Neural progenitor cell (in vitro differentiated cells): ENCODE measurements at regions not wholly inside any gene's neighbourhood (a gene's known extent, or its start where the extent isn't known, plus 50 kb on each side); places are given as distances from the start of the nearest gene placed in this dataset.

Experiments
- DNase-seq: peaks from one replicate; pipeline ENCODE4 v3.0.0-alpha.2; 2016; ENCODE audit warnings: low spot score
- H2AFZ ChIP-seq: fragments of 200-600 bp; sonication (generic); replicated peaks from 2 replicates; pipeline ENCODE4 v1.6.1; 2016; ENCODE audit warnings: antibody characterized with exemption
- H3F3A ChIP-seq: fragments of 200-600 bp; sonication (generic); 2 replicates; pipeline ENCODE4 v1.6.1; 2016; ENCODE audit warnings: antibody characterized with exemption, low read depth
- H3K27ac ChIP-seq: fragments of 200-600 bp; sonication (generic); 2 replicates; pipeline ENCODE4 v1.5.1; 2016; ENCODE audit warnings: mild to moderate bottlenecking
- H3K27me3 ChIP-seq: fragments of 200-600 bp; sonication (generic); 2 replicates; pipeline ENCODE4 v1.6.1; 2016; ENCODE audit warnings: mild to moderate bottlenecking, moderate library complexity
- H3K36me3 ChIP-seq: fragments of 200-600 bp; sonication (generic); 2 replicates; pipeline ENCODE4 v1.5.1; 2016
- H3K4me1 ChIP-seq: fragments of 200-600 bp; sonication (generic); 2 replicates; pipeline ENCODE4 v1.6.1; 2016; ENCODE audit warnings: mixed run types
- H3K4me2 ChIP-seq: fragments of 200-600 bp; sonication (generic); 2 replicates; pipeline ENCODE4 v1.6.1; 2016
- H3K4me3 ChIP-seq: fragments of 200-600 bp; sonication (generic); 2 replicates; pipeline ENCODE4 v1.5.1; 2016
- H3K79me2 ChIP-seq: fragments of 200-600 bp; sonication (generic); 2 replicates; pipeline ENCODE4 v1.6.1; 2016; ENCODE audit warnings: low read depth
- H3K9ac ChIP-seq: fragments of 200-600 bp; sonication (generic); 2 replicates; pipeline ENCODE4 v1.6.1; 2016
- H3K9me3 ChIP-seq: fragments of 200-600 bp; sonication (generic); 2 replicates; pipeline ENCODE4 v1.5.1; 2016; ENCODE audit warnings: low read depth
- H4K20me1 ChIP-seq: fragments of 200-600 bp; sonication (generic); 2 replicates; pipeline ENCODE4 v1.6.1; 2016; ENCODE audit warnings: low read depth
- H3K27ac Mint-ChIP-seq: 3 replicates; pipeline ENCODE4 v1.8.0; 2021; ENCODE audit warnings: mixed read lengths
- H3K27me3 Mint-ChIP-seq: 2 replicates; pipeline ENCODE4 v1.8.0; 2022; ENCODE audit warnings: low read depth, mild to moderate bottlenecking, inconsistent platforms, moderate library complexity, mixed read lengths; ENCODE audit not compliant: insufficient read depth
- H3K36me3 Mint-ChIP-seq: 3 replicates; pipeline ENCODE4 v1.8.0; 2021; ENCODE audit warnings: mixed read lengths
- H3K4me1 Mint-ChIP-seq: 3 replicates; pipeline ENCODE4 v1.8.0; 2021; ENCODE audit warnings: mixed read lengths
- H3K4me3 Mint-ChIP-seq: 3 replicates; pipeline ENCODE4 v1.8.0; 2021; ENCODE audit warnings: mild to moderate bottlenecking, moderate library complexity, mixed read lengths
- H3K9me3 Mint-ChIP-seq: 3 replicates; pipeline ENCODE4 v1.8.0; 2020; ENCODE audit warnings: mixed read lengths
- CTCF ChIP-seq: fragments of 200-600 bp; sonication (generic); IDR thresholded peaks from 2 replicates; pipeline ENCODE4 v1.5.1; 2017; ENCODE audit warnings: antibody characterized with exemption, mild to moderate bottlenecking
- EZH2 ChIP-seq: fragments of 200-600 bp; sonication (generic); IDR thresholded peaks from 2 replicates; pipeline ENCODE4 v1.6.1; 2017; ENCODE audit warnings: antibody characterized with exemption, mild to moderate bottlenecking, moderate library complexity
- EZH2phosphoT487 ChIP-seq: fragments of 200-600 bp; sonication (generic); IDR thresholded peaks from 2 replicates; pipeline ENCODE4 v1.6.1; 2017; ENCODE audit warnings: antibody characterized with exemption

GRCh38 chr20:63067266-63067635 lies 60.5 kb upstream of the BHLHE23 start:
- no peak overlapping the region for H3K27ac ChIP-seq
- peaks cover 3% of the 10 kb centered on the region for H3F3A ChIP-seq
- H3K36me3 ChIP-seq: no peaks in the 10 kb centered on the region
- H3K27me3 ChIP-seq: peaks cover 24% of the 10 kb centered on the region
- Mint-ChIP-seq H3K4me1 (peaks cover 8% of the 10 kb centered on the region), H3K4me3 (no peak overlapping the region), H3K27ac (no peak overlapping the region), H3K36me3 (no peaks in the 10 kb centered on the region), H3K27me3 (peaks cover 39% of the 10 kb centered on the region), H3K9me3 (no peaks in the 10 kb centered on the region)
- no peak overlapping the region for H2AFZ ChIP-seq
- no peaks in the 10 kb centered on the region for H3K4me1 ChIP-seq
- no peak overlapping the region for H3K9ac ChIP-seq
- no peaks in the 10 kb centered on the region for H3K79me2 ChIP-seq
- H4K20me1 ChIP-seq: peaks cover 28% of the 10 kb centered on the region
- no peak overlapping the region for H3K4me2 ChIP-seq
- DNase-seq: no peak
- H3K9me3 ChIP-seq: no peaks in the 10 kb centered on the region
- TF ChIP-seq EZH2 (no peak), CTCF (no peak), EZH2phosphoT487 (no peak)
- no peak overlapping the region for H3K4me3 ChIP-seq

DNA sequence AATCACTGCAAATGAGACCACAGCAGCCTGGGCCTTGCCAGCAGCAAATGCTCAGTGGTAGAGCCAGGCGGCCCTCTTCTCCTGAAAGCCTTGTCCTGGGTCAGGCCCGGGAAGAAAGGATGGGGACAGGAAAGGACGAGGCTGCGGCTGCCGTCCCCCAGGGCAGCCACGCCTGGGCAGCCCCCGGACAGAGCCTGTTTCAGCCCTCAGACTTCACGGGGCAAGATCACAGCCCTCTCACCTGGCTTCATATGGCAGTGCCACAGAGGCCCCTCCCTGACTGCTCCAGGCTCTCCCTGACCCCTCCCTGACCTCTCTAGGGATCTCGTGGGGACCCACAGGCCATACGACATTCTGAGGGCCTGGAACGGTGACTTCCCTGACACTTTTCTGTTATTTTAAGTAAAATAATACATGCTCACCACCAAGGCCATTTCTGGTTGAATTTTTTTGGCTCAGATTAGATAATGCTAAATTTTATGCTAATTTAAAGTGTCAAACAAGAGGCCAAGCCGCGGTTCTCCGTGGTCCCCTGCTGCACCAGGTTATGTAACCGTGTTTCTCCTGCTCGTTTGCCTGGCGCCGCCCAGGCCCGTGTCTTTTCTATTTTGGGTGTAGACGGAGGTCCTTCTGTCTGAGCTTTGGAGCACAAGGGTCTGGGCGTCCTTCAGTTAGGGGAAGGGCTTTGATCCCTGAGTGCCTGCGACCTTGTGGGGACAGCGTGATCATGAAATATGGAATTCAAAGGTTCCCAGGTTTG lies 59.9 kb upstream of the BHLHE23 start:
- Histone ChIP-seq H3K9me3 (no peaks in the 10 kb centered on the region), H3K27me3 (peaks cover 19% of the 10 kb centered on the region), H3K4me2 (no peak overlapping the region), H3K27ac (no peak overlapping the region), H3F3A (peaks cover 3% of the 10 kb centered on the region), H3K79me2 (no peaks in the 10 kb centered on the region), H3K36me3 (no peaks in the 10 kb centered on the region), H3K4me1 (no peaks in the 10 kb centered on the region), H2AFZ (no peak overlapping the region), H3K4me3 (no peak overlapping the region), H4K20me1 (peaks cover 27% of the 10 kb centered on the region), H3K9ac (no peak overlapping the region)
- TF ChIP-seq EZH2: no peak
- no peak for TF ChIP-seq CTCF
- no peak for TF ChIP-seq EZH2phosphoT487
- Mint-ChIP-seq H3K4me1 (peaks cover 7% of the 10 kb centered on the region), H3K27ac (no peak overlapping the region), H3K36me3 (no peaks in the 10 kb centered on the region), H3K27me3 (peaks cover 38% of the 10 kb centered on the region), H3K4me3 (no peak overlapping the region), H3K9me3 (no peaks in the 10 kb centered on the region)
- no peak for DNase-seq

- no peaks in the 10 kb centered on the region for H3K79me2 ChIP-seq
- H3K27me3 ChIP-seq: peaks cover 11% of the 10 kb centered on the region
- no peak overlapping the region for H3K9ac ChIP-seq
- no peak overlapping the region for H3K4me3 ChIP-seq
- no peak for TF ChIP-seq CTCF
- no peak for TF ChIP-seq EZH2
- no peak for TF ChIP-seq EZH2phosphoT487
- no peak overlapping the region for H3K27ac Mint-ChIP-seq
- no peak overlapping the region for H3K4me3 Mint-ChIP-seq
- H3K4me2 ChIP-seq: no peak overlapping the region
- no peaks in the 10 kb centered on the region for H3K36me3 Mint-ChIP-seq
- H3K27me3 Mint-ChIP-seq: peaks cover 36% of the 10 kb centered on the region
- no peaks in the 10 kb centered on the region for H3K4me1 ChIP-seq
- peaks cover 4% of the 10 kb centered on the region for H3K4me1 Mint-ChIP-seq
- no peak overlapping the region for H3K27ac ChIP-seq
- H3K36me3 ChIP-seq: no peaks in the 10 kb centered on the region
- no peaks in the 10 kb centered on the region for H3K9me3 Mint-ChIP-seq
- peaks cover 3% of the 10 kb centered on the region for H3F3A ChIP-seq
- H4K20me1 ChIP-seq: peaks cover 21% of the 10 kb centered on the region
- no peak overlapping the region for H2AFZ ChIP-seq
- H3K9me3 ChIP-seq: no peaks in the 10 kb centered on the region
- no peak for DNase-seq
Measured at GRCh38 chr20:63065911-63066310, 59.1 kb upstream of the BHLHE23 start.
